ENCODE measurements at regions not wholly inside any gene's neighbourhood (a gene's known extent, or its start where the extent isn't known, plus 50 kb on each side); places are given as distances from the start of the nearest gene placed in this dataset.

GRCh38 chr3:23084367-23084766 is 118.8 kb upstream of the UBE2E2 start:
- H2AK5ac ChIP-seq (ENCODE audit: low read depth, low read length) = no peak overlapping the region
- no peak for DNase-seq (ENCODE audit: low read depth in 1 of 2, low spot score in 2 of 2)
- no peaks in the 10 kb centered on the region for H3K36me3 ChIP-seq (ENCODE audit: control insufficient read depth in 2 of 4, insufficient read depth in 4 of 4, low read length in 3 of 4)
- no peak overlapping the region for H4K8ac ChIP-seq (ENCODE audit: extremely low read depth, insufficient read depth, low read length)
- no peak overlapping the region for H2BK20ac ChIP-seq (ENCODE audit: low read length)
- no peak overlapping the region for H2AFZ ChIP-seq (ENCODE audit: low read length)
- no peak overlapping the region for H2BK15ac ChIP-seq (ENCODE audit: low read length)
- H4K20me1 ChIP-seq (replicated peaks in 1 of 2; ENCODE audit: control insufficient read depth in 1 of 2, insufficient read depth in 2 of 2, low read length in 2 of 2) = no peaks in the 10 kb centered on the region
- H3K79me2 ChIP-seq (ENCODE audit: control insufficient read depth in 1 of 2, insufficient read depth in 2 of 2, low read length in 2 of 2) = no peaks in the 10 kb centered on the region
- CTCF ChIA-PET (ENCODE audit: partially characterized antibody) = interaction anchor here (1.6 kb wide), 1 partner anchor 520 kb away, joined by 4 read pairs; no protein-coding TSS in a partner anchor
- no peak overlapping the region for H2BK12ac ChIP-seq (ENCODE audit: low read depth, low read length)
- H4K91ac ChIP-seq (replicated peaks; ENCODE audit: insufficient read length, low read length) = no peak overlapping the region
- POLR2A ChIA-PET (ENCODE audit: partially characterized antibody) = no interaction called here
- no peak overlapping the region for H3K4me3 ChIP-seq (ENCODE audit: extremely low read depth in 1 of 4, insufficient read depth in 2 of 4, low read depth in 3 of 4, low read length in 4 of 4)
- H3K27ac ChIP-seq (ENCODE audit: low read depth, low read length) = no peak overlapping the region
- no peak for FAIRE-seq
- H3K23me2 ChIP-seq (ENCODE audit: low read depth, low read length) = no peaks in the 10 kb centered on the region; the same call in 1 of the 2 replicates
- H2BK120ac ChIP-seq (replicated peaks; ENCODE audit: low read depth, low read length) = no peak overlapping the region
- no peak overlapping the region for H3K9ac ChIP-seq (replicated peaks in 1 of 4; ENCODE audit: extremely low read depth in 1 of 4, low read depth in 3 of 4, low read length in 3 of 4)
- H3K4me2 ChIP-seq (ENCODE audit: insufficient read depth in 1 of 2, low read depth in 2 of 2, low read length in 2 of 2) = no peak overlapping the region
- H3K79me1 ChIP-seq (ENCODE audit: low read depth, low read length) = no peaks in the 10 kb centered on the region
- no peak overlapping the region for H3K23ac ChIP-seq (ENCODE audit: insufficient read length)
- H3K18ac ChIP-seq (ENCODE audit: extremely low read depth, low read length) = no peak overlapping the region
- H3K4ac ChIP-seq (replicated peaks; ENCODE audit: insufficient read length, low read depth, low read length) = no peak overlapping the region
- peaks cover 1 to 5% (median 2%) of the 10 kb centered on the region in 4 experiments; a peak in 6 of 7 replicates for H3K4me1 ChIP-seq (replicated peaks in 1 of 4; ENCODE audit: control insufficient read depth in 3 of 4, insufficient read depth in 4 of 4, low read length in 3 of 4)
- H3K56ac ChIP-seq (replicated peaks; ENCODE audit: insufficient read length, low read depth, low read length) = no peak overlapping the region
- no peak overlapping the region for H4K5ac ChIP-seq (ENCODE audit: insufficient read length, low read depth, low read length)
- no peaks in the 10 kb centered on the region for H3K9me3 ChIP-seq (ENCODE audit: insufficient read depth in 2 of 2, low read depth in 1 of 2, low read length in 1 of 2)
- H3K14ac ChIP-seq (ENCODE audit: insufficient read length) = no peak overlapping the region
- H2BK5ac ChIP-seq (ENCODE audit: low read depth, low read length) = no peak overlapping the region
- H3K27me3 ChIP-seq (replicated peaks in 1 of 4; ENCODE audit: control insufficient read depth in 3 of 4, extremely low read depth in 1 of 4, insufficient read depth in 3 of 4, low read length in 3 of 4) = no peaks in the 10 kb centered on the region
- TF ChIP-seq MAFK (IDR thresholded peaks at IDR 0.05; ENCODE audit: low read depth, low read length) (no peak), NRF1 (IDR thresholded peaks at IDR 0.05; ENCODE audit: low read depth, low read length) (no peak), POLR2A (IDR thresholded peaks at IDR 0.05; ENCODE audit: control extremely low read depth in 1 of 2, low read depth in 2 of 2, low read length in 2 of 2) (no peak), KDM5A (IDR thresholded peaks at IDR 0.05; ENCODE audit: low read length) (no peak), EZH2 (IDR thresholded peaks at IDR 0.05; ENCODE audit: low read depth, low read length, severe bottlenecking) (no peak), POLR2AphosphoS5 (IDR thresholded peaks at IDR 0.05; ENCODE audit: low read depth, low read length) (no peak), BRCA1 (IDR thresholded peaks at IDR 0.05; ENCODE audit: low read depth, low read length) (no peak), SUZ12 (IDR thresholded peaks at IDR 0.05; ENCODE audit: low read length) (no peak), SIRT6 (IDR thresholded peaks at IDR 0.05; ENCODE audit: low read length) (no peak), ZNF274 (IDR thresholded peaks at IDR 0.05; ENCODE audit: borderline replicate concordance, extremely low read depth, low read length) (no peak), USF2 (IDR thresholded peaks at IDR 0.05; ENCODE audit: low read length) (no peak), TAF7 (optimal IDR thresholded peaks at IDR 0.05; ENCODE audit: borderline replicate concordance, low read depth, low read length) (no peak), KDM4A (IDR thresholded peaks at IDR 0.05; ENCODE audit: low read depth, low read length, severe bottlenecking) (no peak), RXRA (IDR thresholded peaks at IDR 0.05; ENCODE audit: insufficient read depth, low read depth, low read length) (no peak)

Data from H1 (cell line).